Lower lobe of right lung (tissue), 2 donors: ENCODE measurements at regions not wholly inside any gene's neighbourhood (a gene's known extent, or its start where the extent isn't known, plus 50 kb on each side); places are given as distances from the start of the nearest gene placed in this dataset.

Source experiments
- ATAC-seq, 2 donors: fragments of 200-7000 bp; cut with Tn5 transposase; one replicate each; pipeline ENCODE4 v1.9.1; 2020 to 2022; ENCODE audit warnings: mild to moderate bottlenecking in 2 of 2, moderate library complexity in 2 of 2
- DNase-seq: peaks from one replicate; pipeline ENCODE4 v3.0.0-alpha.2; 2020
- H3K27ac ChIP-seq: fragments of 200-600 bp; one replicate; pipeline ENCODE4 v1.8.0; 2022
- H3K27me3 ChIP-seq: fragments of 200-600 bp; one replicate; pipeline ENCODE4 v1.8.0; 2022; ENCODE audit warnings: low read depth
- H3K36me3 ChIP-seq: fragments of 200-600 bp; one replicate; pipeline ENCODE4 v1.8.0; 2022; ENCODE audit warnings: mild to moderate bottlenecking
- H3K4me1 ChIP-seq: fragments of 200-600 bp; one replicate; pipeline ENCODE4 v1.8.0; 2022
- H3K4me3 ChIP-seq: fragments of 200-600 bp; one replicate; pipeline ENCODE4 v1.8.0; 2022; ENCODE audit warnings: mild to moderate bottlenecking
- H3K9me3 ChIP-seq: fragments of 200-600 bp; one replicate; pipeline ENCODE4 v1.8.0; 2022
- CTCF ChIP-seq: fragments of 200-600 bp; IDR thresholded peaks from one replicate; pipeline ENCODE4 v1.8.0; 2022; ENCODE audit warnings: antibody characterized with exemption, mild to moderate bottlenecking
- intact Hi-C: fragments of 100-400 bp; cut with DNase I; formaldehyde crosslinking; loops from one replicate; pipeline ENCODE4 v1.11.0; 2022
- donor health status: DM: no; HTN: yes; CAD: no; lungs with severe emphysema.

GRCh38 chr6:102355578-102355977 lies 962.1 kb downstream of the GRIK2 start:
- TF ChIP-seq CTCF, result no peak
- intact Hi-C loops, result no loop called here

DNA sequence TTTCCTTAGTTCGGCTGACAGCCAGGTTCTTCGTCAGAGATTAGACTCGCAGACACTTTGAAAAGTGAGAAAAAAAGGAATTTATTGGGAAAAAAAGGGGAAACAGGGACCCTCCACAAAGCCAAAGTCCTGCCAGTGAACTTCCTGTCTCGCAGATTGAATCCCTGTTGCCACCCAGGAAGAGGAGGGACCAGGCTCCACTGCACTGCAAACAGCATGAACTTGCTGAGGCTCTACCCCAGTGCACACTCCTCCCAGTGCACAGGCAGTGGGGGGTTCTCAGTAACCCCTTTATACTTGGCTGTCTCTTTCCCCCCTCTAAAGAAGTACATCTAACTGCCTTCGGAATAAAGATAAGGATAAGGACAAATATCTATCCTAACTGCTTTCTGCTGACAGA lies 959.0 kb downstream of the GRIK2 start:
- intact Hi-C loops, result no loop called here
- Histone ChIP-seq H3K36me3 (no peaks in the 10 kb centered on the region), H3K27ac (no peak overlapping the region), H3K4me3 (no peak overlapping the region), H3K9me3 (no peaks in the 10 kb centered on the region), H3K27me3 (no peaks in the 10 kb centered on the region), H3K4me1 (no peaks in the 10 kb centered on the region)
- DNase-seq (no peak), ATAC-seq (no peak)
- no peak for TF ChIP-seq CTCF

More at GRCh38 chr6:102355578-102355977, 962.1 kb downstream of the GRIK2 start:
- Histone ChIP-seq H3K9me3 (no peaks in the 10 kb centered on the region), H3K27ac (no peak overlapping the region), H3K27me3 (no peaks in the 10 kb centered on the region), H3K4me3 (no peak overlapping the region), H3K4me1 (no peaks in the 10 kb centered on the region), H3K36me3 (no peaks in the 10 kb centered on the region)
- no peak for ATAC-seq
- no peak for DNase-seq

- ATAC-seq, result no peak
- Histone ChIP-seq H3K27ac (no peak overlapping the region), H3K36me3 (no peaks in the 10 kb centered on the region), H3K27me3 (no peaks in the 10 kb centered on the region), H3K4me3 (no peak overlapping the region), H3K9me3 (no peaks in the 10 kb centered on the region), H3K4me1 (no peaks in the 10 kb centered on the region)
- TF ChIP-seq CTCF, result no peak
- no peak for DNase-seq
- intact Hi-C loops, result no loop called here
These were observed 951.3 kb downstream of the GRIK2 start for GRCh38 chr6:102344769-102345168.

- DNase-seq (no peak), ATAC-seq (no peak)
- Histone ChIP-seq H3K4me1 (no peaks in the 10 kb centered on the region), H3K9me3 (no peaks in the 10 kb centered on the region), H3K27ac (no peak overlapping the region), H3K27me3 (no peaks in the 10 kb centered on the region), H3K4me3 (no peak overlapping the region), H3K36me3 (no peaks in the 10 kb centered on the region)
- intact Hi-C loops, result no loop called here
- no peak for TF ChIP-seq CTCF
These were observed 946.8 kb downstream of the GRIK2 start for GRCh38 chr6:102340311-102340710.

DNA sequence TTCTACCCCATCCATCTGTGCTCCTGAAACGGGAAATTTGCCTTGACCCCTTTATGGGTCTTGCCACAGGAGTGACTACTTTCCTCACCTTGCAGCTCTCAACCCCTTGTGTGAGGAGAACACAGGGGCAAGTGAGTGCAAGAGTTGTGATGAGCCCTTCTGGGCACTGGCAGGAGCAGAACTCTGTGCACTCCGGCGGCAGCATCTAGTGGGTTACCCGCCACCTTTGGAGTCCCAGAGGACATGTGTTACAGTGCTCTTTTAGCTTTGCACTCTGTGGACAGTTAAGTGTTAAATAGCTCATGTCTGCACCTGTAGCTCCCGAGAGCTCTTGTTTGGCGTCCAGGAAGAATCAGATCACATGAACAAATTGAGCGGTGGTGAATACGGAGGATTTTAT lies 940.2 kb downstream of the GRIK2 start:
- H3K36me3 ChIP-seq, result no peaks in the 10 kb centered on the region
- intact Hi-C loops, result no loop called here
- no peak for TF ChIP-seq CTCF
- H3K4me1 ChIP-seq, result no peaks in the 10 kb centered on the region
- ATAC-seq, result no peak
- no peak overlapping the region for H3K27ac ChIP-seq
- H3K9me3 ChIP-seq, result no peaks in the 10 kb centered on the region
- H3K4me3 ChIP-seq, result no peak overlapping the region
- no peak for DNase-seq
- no peaks in the 10 kb centered on the region for H3K27me3 ChIP-seq

DNA sequence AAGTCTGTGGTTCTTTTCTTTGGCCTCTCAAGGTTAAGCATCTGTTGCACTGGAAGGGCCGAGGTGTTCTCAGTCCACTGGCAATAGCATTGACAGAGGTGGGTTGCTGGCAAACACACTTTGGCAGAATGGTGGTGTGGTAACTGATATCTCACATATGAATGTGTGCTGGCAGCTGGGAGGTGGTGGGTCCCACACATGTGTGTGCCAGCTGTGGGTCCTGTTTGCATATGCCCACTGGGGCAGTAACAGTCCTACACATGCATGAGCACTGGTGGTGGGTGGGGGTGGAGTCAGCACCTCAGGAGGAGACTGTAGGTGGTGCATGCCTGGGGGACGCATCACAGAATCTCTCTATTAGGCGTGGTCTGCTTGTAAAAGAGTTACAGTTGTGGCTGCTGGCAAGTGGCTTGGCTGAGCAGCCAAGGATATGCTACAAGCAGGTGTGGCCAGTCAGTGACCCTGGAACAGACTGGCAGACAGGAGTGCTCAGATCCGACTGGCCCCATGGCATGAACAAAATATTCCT lies 934.3 kb downstream of the GRIK2 start:
- peak in 1 of 2 donors; percentile 39 for ATAC-seq
- no peaks in the 10 kb centered on the region for H3K36me3 ChIP-seq
- no peaks in the 10 kb centered on the region for H3K9me3 ChIP-seq
- no peak overlapping the region for H3K27ac ChIP-seq
- H3K4me3 ChIP-seq, result no peak overlapping the region
- no peaks in the 10 kb centered on the region for H3K4me1 ChIP-seq
- TF ChIP-seq CTCF, result no peak
- DNase-seq, result no peak
- no peaks in the 10 kb centered on the region for H3K27me3 ChIP-seq
- intact Hi-C loops, result no loop called here
